ENCODE measurements at regions not wholly inside any gene's neighbourhood (a gene's known extent, or its start where the extent isn't known, plus 50 kb on each side); places are given as distances from the start of the nearest gene placed in this dataset.

DNA sequence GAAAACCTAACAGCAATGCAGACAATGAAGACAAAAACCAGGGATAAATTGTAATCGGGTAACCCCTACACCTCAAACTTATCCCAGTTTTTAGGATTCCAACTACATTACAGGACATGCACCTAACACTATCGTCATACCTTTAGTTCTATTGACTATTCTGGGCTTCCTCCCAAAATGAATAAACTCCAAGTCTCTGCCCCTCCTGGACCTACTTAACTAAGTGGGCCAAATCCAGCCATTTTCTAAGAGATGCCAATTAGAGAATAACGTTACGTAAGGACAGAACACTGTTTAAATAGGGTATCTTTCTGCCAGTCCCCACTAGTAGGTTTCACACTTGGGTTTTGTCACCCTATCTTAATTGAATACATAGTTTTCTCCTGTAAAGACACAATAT lies 253.1 kb upstream of the MKLN1 start:
- no peak for TF ChIP-seq EZH2 (IDR thresholded peaks at IDR 0.05; ENCODE audit: low read length, missing control alignments)
- TF ChIP-seq, protein P1, sequence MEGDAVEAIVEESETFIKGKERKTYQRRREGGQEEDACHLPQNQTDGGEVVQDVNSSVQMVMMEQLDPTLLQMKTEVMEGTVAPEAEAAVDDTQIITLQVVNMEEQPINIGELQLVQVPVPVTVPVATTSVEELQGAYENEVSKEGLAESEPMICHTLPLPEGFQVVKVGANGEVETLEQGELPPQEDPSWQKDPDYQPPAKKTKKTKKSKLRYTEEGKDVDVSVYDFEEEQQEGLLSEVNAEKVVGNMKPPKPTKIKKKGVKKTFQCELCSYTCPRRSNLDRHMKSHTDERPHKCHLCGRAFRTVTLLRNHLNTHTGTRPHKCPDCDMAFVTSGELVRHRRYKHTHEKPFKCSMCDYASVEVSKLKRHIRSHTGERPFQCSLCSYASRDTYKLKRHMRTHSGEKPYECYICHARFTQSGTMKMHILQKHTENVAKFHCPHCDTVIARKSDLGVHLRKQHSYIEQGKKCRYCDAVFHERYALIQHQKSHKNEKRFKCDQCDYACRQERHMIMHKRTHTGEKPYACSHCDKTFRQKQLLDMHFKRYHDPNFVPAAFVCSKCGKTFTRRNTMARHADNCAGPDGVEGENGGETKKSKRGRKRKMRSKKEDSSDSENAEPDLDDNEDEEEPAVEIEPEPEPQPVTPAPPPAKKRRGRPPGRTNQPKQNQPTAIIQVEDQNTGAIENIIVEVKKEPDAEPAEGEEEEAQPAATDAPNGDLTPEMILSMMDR (conservative IDR thresholded peaks at IDR 0.05 in 1 of 2, IDR thresholded peaks at IDR 0.05 in 1 of 2; ENCODE audit: low read depth in 1 of 2, low read length in 2 of 2) = no peak
